ENCODE measurements at regions not wholly inside any gene's neighbourhood (a gene's known extent, or its start where the extent isn't known, plus 50 kb on each side); places are given as distances from the start of the nearest gene placed in this dataset.
"Not testable (repeated sequence)": the region's sequence is repeated elsewhere in the genome, so short reads cannot be mapped to it uniquely, and the experiment has no call there.

DNA sequence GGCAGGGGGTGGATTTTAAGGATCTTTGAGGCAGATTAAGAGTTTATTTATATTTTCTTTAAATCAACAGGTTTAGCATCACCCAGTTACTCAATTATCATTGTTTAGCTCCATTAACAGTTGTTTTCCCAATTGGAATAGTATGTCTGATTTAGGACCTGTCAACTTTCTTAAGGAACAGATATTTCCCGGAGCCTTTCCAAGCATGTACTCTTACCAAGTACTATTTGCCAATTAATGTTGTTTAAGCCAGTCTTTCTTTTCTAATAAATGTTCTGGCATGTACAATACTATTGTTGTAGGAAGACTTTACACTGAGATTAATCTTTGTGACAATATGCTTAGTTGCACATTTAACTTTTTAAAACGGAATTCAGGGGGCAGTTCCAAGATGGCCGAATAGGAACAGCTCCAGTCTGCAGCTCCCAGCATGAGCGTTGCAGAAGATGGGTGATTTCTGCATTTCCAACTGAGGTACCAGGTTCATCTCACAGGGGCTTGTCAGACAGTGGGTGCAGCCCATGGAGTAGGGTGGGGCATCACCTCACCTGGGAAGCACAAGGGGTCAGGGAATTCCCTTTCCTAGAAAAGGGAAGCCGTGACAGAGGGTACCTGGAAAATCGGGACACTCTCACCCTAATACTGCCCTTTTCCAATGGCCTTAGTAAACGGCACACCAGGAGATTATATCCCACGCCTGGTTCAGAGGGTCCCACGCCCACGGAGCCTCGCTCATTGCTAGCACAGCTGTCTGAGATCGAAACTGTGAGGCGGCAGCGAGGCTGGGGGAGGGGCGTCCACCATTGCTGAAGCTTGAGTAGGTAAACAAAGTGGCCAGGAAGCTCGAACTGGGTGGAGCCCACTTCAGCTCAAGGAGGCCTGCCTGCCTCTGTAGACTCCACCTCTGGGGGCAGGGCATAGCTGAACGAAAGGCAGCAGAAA, 173.7 kb downstream of the LRRC70 start:
- H3K4me1 ChIP-seq (ENCODE audit: insufficient read depth, low read length); H3K4me3 ChIP-seq (ENCODE audit: low read length); H3K27ac ChIP-seq (ENCODE audit: low read depth, low read length); H3K36me3 ChIP-seq (ENCODE audit: insufficient read depth, low read length); H3K27me3 ChIP-seq (ENCODE audit: insufficient read depth, low read length); H3K9ac ChIP-seq (ENCODE audit: low read depth, low read length): not testable (repeated sequence)
- WGBS = 95% methylated on average over 15 of the region's 17 CpGs
- H3K9me3 ChIP-seq (ENCODE audit: insufficient read depth, low read depth, low read length) = peaks cover 16% of the 10 kb centered on the region

DNA sequence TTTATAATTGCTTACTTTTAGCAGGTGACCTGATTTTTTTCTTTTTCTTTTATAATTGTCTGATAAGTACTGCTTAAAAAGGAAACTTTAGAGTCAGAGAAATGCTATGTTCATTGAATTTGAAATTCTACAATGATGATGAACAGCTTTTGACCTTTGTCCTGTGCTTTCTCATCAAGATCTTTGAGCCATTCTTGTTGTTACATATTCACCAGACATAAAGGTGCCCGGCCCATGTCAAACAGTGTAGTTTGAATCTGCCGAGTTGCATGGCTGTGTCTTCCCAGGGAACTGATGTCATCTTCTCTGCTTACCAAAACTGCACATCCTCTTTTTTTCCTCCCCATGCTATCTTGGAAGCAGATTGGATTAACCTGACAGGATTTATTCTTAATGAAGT, 163.6 kb downstream of the LRRC70 start:
- 94% methylated on average over 2 of the region's 2 CpGs for WGBS
- H3K4me1 ChIP-seq (ENCODE audit: insufficient read depth, low read length) = no peaks in the 10 kb centered on the region
- H3K27me3 ChIP-seq (ENCODE audit: insufficient read depth, low read length) = no peaks in the 10 kb centered on the region
- no peak overlapping the region for H3K4me3 ChIP-seq (ENCODE audit: low read length)
- H3K9ac ChIP-seq (ENCODE audit: low read depth, low read length) = no peak overlapping the region
- no peaks in the 10 kb centered on the region for H3K36me3 ChIP-seq (ENCODE audit: insufficient read depth, low read length)
- H3K9me3 ChIP-seq (ENCODE audit: insufficient read depth, low read depth, low read length) = no peaks in the 10 kb centered on the region
- H3K27ac ChIP-seq (ENCODE audit: low read depth, low read length) = no peak overlapping the region

GRCh38 chr5:62741761-62742160, 163.1 kb downstream of the LRRC70 start:
- no peak overlapping the region for H3K9ac ChIP-seq (ENCODE audit: low read depth, low read length)
- H3K27me3 ChIP-seq (ENCODE audit: insufficient read depth, low read length) = no peaks in the 10 kb centered on the region
- no peaks in the 10 kb centered on the region for H3K9me3 ChIP-seq (ENCODE audit: insufficient read depth, low read depth, low read length)
- 100% methylated on average over 2 of the region's 2 CpGs for WGBS
- H3K36me3 ChIP-seq (ENCODE audit: insufficient read depth, low read length) = no peaks in the 10 kb centered on the region
- H3K27ac ChIP-seq (ENCODE audit: low read depth, low read length) = no peak overlapping the region
- no peak overlapping the region for H3K4me3 ChIP-seq (ENCODE audit: low read length)
- no peaks in the 10 kb centered on the region for H3K4me1 ChIP-seq (ENCODE audit: insufficient read depth, low read length)

DNA sequence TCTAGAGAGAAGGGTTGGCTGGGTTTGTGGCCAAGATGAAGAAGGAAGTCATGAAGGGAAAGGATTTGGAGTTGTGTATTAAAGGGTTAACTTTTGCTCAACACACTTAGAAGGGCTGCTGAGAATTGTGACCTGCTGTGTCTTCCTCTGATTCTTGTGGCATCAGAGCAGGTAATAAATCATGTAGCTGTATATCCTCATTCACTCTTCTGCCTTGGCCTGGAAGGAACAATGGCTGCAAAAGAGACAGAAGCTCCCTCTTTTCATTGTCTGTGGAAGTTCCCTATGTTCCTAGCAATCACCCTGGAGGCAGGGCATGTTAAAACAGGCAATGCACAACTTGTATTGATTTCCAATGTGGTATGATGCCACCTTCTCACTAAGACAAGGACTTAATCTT, 159.1 kb downstream of the LRRC70 start:
- Histone ChIP-seq H3K4me3 (ENCODE audit: low read length) (no peak overlapping the region), H3K27me3 (ENCODE audit: insufficient read depth, low read length) (no peaks in the 10 kb centered on the region), H3K9me3 (ENCODE audit: insufficient read depth, low read depth, low read length) (no peaks in the 10 kb centered on the region), H3K27ac (ENCODE audit: low read depth, low read length) (no peak overlapping the region), H3K36me3 (ENCODE audit: insufficient read depth, low read length) (no peaks in the 10 kb centered on the region), H3K4me1 (ENCODE audit: insufficient read depth, low read length) (no peaks in the 10 kb centered on the region), H3K9ac (ENCODE audit: low read depth, low read length) (no peak overlapping the region)

- no peaks in the 10 kb centered on the region for H3K4me1 ChIP-seq (ENCODE audit: insufficient read depth, low read length)
- 96% methylated on average over 1 of the region's 1 CpG for WGBS
- H3K9ac ChIP-seq (ENCODE audit: low read depth, low read length) = no peak overlapping the region
- no peak overlapping the region for H3K4me3 ChIP-seq (ENCODE audit: low read length)
- no peaks in the 10 kb centered on the region for H3K36me3 ChIP-seq (ENCODE audit: insufficient read depth, low read length)
- no peaks in the 10 kb centered on the region for H3K27me3 ChIP-seq (ENCODE audit: insufficient read depth, low read length)
- H3K27ac ChIP-seq (ENCODE audit: low read depth, low read length) = no peak overlapping the region
- no peaks in the 10 kb centered on the region for H3K9me3 ChIP-seq (ENCODE audit: insufficient read depth, low read depth, low read length)
These were observed 154.1 kb downstream of the LRRC70 start for GRCh38 chr5:62732677-62733121.

DNA sequence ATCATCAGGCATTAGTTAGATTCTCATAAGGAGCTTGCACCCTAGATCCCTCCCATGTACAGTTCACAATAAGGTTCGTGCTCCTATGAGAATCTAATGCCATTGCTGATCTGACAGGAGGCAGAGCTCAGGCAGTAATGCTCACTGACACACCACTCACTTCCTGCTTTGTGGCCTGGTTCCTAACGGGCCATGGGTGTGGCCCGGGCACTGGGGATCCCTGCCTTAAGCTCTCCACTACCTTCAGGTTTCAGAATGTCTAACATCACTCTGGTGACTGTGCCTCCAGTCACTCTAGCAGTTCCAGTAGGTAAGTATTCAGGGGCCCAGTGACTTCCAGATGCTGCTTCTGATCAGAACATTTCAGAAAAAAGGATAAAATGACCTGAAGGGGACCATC, 152.4 kb downstream of the LRRC70 start:
- WGBS = 95% methylated on average over 3 of the region's 3 CpGs
- Histone ChIP-seq H3K27ac (ENCODE audit: low read depth, low read length) (no peak overlapping the region), H3K27me3 (ENCODE audit: insufficient read depth, low read length) (no peaks in the 10 kb centered on the region), H3K9ac (ENCODE audit: low read depth, low read length) (no peak overlapping the region), H3K4me1 (ENCODE audit: insufficient read depth, low read length) (no peaks in the 10 kb centered on the region), H3K4me3 (ENCODE audit: low read length) (no peak overlapping the region), H3K36me3 (ENCODE audit: insufficient read depth, low read length) (no peaks in the 10 kb centered on the region), H3K9me3 (ENCODE audit: insufficient read depth, low read depth, low read length) (no peaks in the 10 kb centered on the region)

- Histone ChIP-seq H3K4me3 (ENCODE audit: low read length) (no peak overlapping the region), H3K9me3 (ENCODE audit: insufficient read depth, low read depth, low read length) (no peaks in the 10 kb centered on the region), H3K36me3 (ENCODE audit: insufficient read depth, low read length) (no peaks in the 10 kb centered on the region), H3K27me3 (ENCODE audit: insufficient read depth, low read length) (no peaks in the 10 kb centered on the region), H3K27ac (ENCODE audit: low read depth, low read length) (no peak overlapping the region), H3K4me1 (ENCODE audit: insufficient read depth, low read length) (no peaks in the 10 kb centered on the region), H3K9ac (ENCODE audit: low read depth, low read length) (no peak overlapping the region)
- 97% methylated on average over 2 of the region's 2 CpGs for WGBS
These were observed 151.1 kb downstream of the LRRC70 start for GRCh38 chr5:62729675-62730074.

DNA sequence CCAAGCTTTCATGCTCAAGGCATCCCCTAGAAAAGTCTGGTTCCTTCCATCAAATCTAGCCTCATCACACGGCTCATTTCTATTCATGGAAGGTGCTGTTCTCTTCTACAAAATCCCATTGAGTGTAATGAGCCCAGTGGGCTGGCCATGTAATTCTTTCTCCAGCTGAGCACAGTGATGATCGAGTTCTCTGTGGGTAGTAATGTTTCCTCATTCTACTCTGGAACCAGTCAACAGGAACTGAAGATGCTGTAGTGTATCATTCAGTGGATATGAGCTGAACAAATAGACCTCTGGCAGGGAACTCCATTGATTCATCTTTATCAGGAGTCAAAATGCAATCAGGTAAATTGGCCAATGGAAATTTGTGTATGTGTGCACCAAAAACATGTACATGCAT, 149.2 kb downstream of the LRRC70 start:
- Histone ChIP-seq H3K9ac (ENCODE audit: low read depth, low read length) (no peak overlapping the region), H3K36me3 (ENCODE audit: insufficient read depth, low read length) (no peaks in the 10 kb centered on the region), H3K27ac (ENCODE audit: low read depth, low read length) (no peak overlapping the region), H3K4me3 (ENCODE audit: low read length) (no peak overlapping the region), H3K27me3 (ENCODE audit: insufficient read depth, low read length) (no peaks in the 10 kb centered on the region), H3K4me1 (ENCODE audit: insufficient read depth, low read length) (no peaks in the 10 kb centered on the region), H3K9me3 (ENCODE audit: insufficient read depth, low read depth, low read length) (no peaks in the 10 kb centered on the region)
- WGBS = 90% methylated on average over 2 of the region's 2 CpGs

DNA sequence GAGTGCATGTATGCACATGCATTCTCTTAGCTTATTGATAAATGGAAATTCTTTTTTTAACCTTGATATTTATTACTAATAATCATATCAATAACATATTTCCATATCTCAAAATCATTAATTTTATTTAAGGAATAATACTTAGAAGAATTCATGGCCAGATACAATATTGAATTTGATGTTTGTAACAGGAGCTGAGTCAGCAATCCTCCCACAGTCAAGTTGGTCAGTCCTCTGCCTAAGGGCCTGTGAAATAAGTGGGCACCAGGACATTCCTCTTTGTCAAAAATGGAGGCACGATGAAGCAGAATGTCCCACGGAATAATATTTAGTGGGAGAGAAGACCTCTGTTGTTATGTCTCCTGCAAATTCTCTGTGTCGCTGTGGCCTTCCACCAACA, 148.6 kb downstream of the LRRC70 start:
- H3K9me3 ChIP-seq (ENCODE audit: insufficient read depth, low read depth, low read length) = no peaks in the 10 kb centered on the region
- no peaks in the 10 kb centered on the region for H3K4me1 ChIP-seq (ENCODE audit: insufficient read depth, low read length)
- no peak overlapping the region for H3K4me3 ChIP-seq (ENCODE audit: low read length)
- no peak overlapping the region for H3K9ac ChIP-seq (ENCODE audit: low read depth, low read length)
- no peak overlapping the region for H3K27ac ChIP-seq (ENCODE audit: low read depth, low read length)
- no peaks in the 10 kb centered on the region for H3K27me3 ChIP-seq (ENCODE audit: insufficient read depth, low read length)
- WGBS = 97% methylated on average over 3 of the region's 3 CpGs
- H3K36me3 ChIP-seq (ENCODE audit: insufficient read depth, low read length) = no peaks in the 10 kb centered on the region

DNA sequence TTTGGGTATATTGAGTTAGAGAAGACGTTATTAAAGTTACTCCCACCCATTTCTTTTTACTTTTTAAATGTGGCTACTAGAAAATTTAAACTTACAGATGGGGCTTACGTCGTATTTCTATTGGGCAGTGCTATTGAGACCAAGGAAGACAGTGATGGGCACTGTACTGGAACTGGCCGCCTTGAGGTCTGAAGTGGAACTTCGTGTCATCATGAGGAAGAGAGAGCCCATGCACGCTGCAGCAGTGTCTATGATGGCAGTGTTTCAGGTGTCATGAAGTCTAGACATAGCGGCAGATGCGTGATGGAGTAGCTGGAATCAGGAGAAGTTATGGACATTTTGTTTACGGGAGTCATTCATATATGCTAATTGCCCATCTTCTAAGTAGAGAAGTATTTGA, 143.7 kb downstream of the LRRC70 start:
- WGBS = 92% methylated on average over 8 of the region's 9 CpGs
- H3K4me3 ChIP-seq (ENCODE audit: low read length) = no peak overlapping the region
- no peaks in the 10 kb centered on the region for H3K36me3 ChIP-seq (ENCODE audit: insufficient read depth, low read length)
- peaks cover 22% of the 10 kb centered on the region for H3K4me1 ChIP-seq (ENCODE audit: insufficient read depth, low read length)
- no peaks in the 10 kb centered on the region for H3K9me3 ChIP-seq (ENCODE audit: insufficient read depth, low read depth, low read length)
- no peak overlapping the region for H3K9ac ChIP-seq (ENCODE audit: low read depth, low read length)
- H3K27ac ChIP-seq (ENCODE audit: low read depth, low read length) = no peak overlapping the region
- H3K27me3 ChIP-seq (ENCODE audit: insufficient read depth, low read length) = no peaks in the 10 kb centered on the region

GRCh38 chr5:62720031-62720441, 141.4 kb downstream of the LRRC70 start:
- H3K27ac ChIP-seq (ENCODE audit: low read depth, low read length) = no peak overlapping the region
- peaks cover 32% of the 10 kb centered on the region for H3K4me1 ChIP-seq (ENCODE audit: insufficient read depth, low read length)
- no peaks in the 10 kb centered on the region for H3K36me3 ChIP-seq (ENCODE audit: insufficient read depth, low read length)
- no peaks in the 10 kb centered on the region for H3K9me3 ChIP-seq (ENCODE audit: insufficient read depth, low read depth, low read length)
- 80% methylated on average over 7 of the region's 7 CpGs for WGBS
- H3K4me3 ChIP-seq (ENCODE audit: low read length) = no peak overlapping the region
- H3K27me3 ChIP-seq (ENCODE audit: insufficient read depth, low read length) = no peaks in the 10 kb centered on the region
- H3K9ac ChIP-seq (ENCODE audit: low read depth, low read length) = no peak overlapping the region

Data from HUES64 (cell line).